Nephron progenitor cell (in vitro differentiated cells): ENCODE measurements at regions not wholly inside any gene's neighbourhood (a gene's known extent, or its start where the extent isn't known, plus 50 kb on each side); places are given as distances from the start of the nearest gene placed in this dataset.
"Not testable (repeated sequence)": the region's sequence is repeated elsewhere in the genome, so short reads cannot be mapped to it uniquely, and the experiment has no call there.

Source experiments
- DNase-seq: peaks from one replicate; pipeline ENCODE4 v3.0.0; 2021
- H3K27ac Mint-ChIP-seq: 2 replicates; pipeline ENCODE4 v1.8.0; 2021; ENCODE audit warnings: mild to moderate bottlenecking, moderate library complexity, mixed read lengths
- H3K27me3 Mint-ChIP-seq: 2 replicates; pipeline ENCODE4 v1.8.0; 2021; ENCODE audit warnings: mild to moderate bottlenecking, low read depth, mixed read lengths; ENCODE audit not compliant: poor library complexity
- H3K36me3 Mint-ChIP-seq: 2 replicates; pipeline ENCODE4 v1.8.0; 2021; ENCODE audit warnings: low read depth, mixed read lengths
- H3K4me1 Mint-ChIP-seq: 2 replicates; pipeline ENCODE4 v1.8.0; 2021; ENCODE audit warnings: mixed read lengths
- H3K4me3 Mint-ChIP-seq: 2 replicates; pipeline ENCODE4 v1.8.0; 2021; ENCODE audit warnings: mild to moderate bottlenecking, moderate library complexity, mixed read lengths
- H3K9me3 Mint-ChIP-seq: 2 replicates; pipeline ENCODE4 v1.8.0; 2021; ENCODE audit warnings: mild to moderate bottlenecking, moderate library complexity, mixed read lengths
- CTCF ChIP-seq: fragments of 200-600 bp; sonication (generic); IDR thresholded peaks from 2 replicates; pipeline ENCODE4 v1.5.0; 2021; ENCODE audit warnings: antibody characterized with exemption

DNA sequence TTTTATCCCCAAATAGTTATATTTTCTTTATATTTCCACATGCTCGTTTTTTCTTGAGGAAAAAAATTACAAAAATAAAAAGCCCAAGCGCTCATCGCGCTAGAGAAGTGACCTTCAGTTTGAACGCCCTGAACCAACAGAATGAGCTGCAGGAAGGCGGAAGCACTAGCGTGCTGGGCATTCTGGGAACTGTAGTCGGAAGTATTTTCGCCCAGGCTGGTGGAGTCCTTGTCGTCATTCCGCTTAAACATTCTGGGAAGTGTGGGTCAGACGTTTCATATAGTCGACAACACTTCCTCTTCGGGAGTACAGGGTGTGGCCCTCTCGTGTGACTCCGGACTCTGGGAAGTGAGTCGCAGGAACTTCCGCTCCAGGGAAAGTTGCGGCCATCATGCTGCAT, 692.4 kb upstream of the DEFB115 start:
- not testable (repeated sequence) for DNase-seq, H3K4me1 Mint-ChIP-seq, H3K27ac Mint-ChIP-seq, H3K27me3 Mint-ChIP-seq, H3K4me3 Mint-ChIP-seq, H3K36me3 Mint-ChIP-seq
- peaks cover 59% of the 10 kb centered on the region for H3K9me3 Mint-ChIP-seq

DNA sequence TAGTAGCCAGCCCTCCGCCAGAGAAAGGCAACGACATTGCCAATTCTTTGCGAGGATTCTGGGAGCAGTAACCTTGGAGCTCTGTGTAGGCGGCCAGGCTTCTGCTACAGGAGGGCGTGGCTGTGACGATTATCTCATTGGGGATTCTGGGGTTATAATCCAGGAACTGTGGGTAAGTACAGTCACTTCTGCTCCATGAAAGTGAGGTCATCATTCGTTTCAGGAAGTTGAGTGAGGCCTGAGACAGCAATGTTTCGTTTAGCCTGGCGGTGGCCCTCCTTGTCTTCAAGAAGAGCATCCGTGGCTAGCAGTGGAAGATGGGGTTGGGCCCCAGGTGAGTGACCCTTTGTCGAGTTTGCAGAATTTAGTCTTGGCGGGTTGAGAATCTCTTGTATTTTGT, 687.6 kb upstream of the DEFB115 start:
- not testable (repeated sequence) for H3K27me3 Mint-ChIP-seq, H3K4me3 Mint-ChIP-seq, H3K36me3 Mint-ChIP-seq, DNase-seq, H3K4me1 Mint-ChIP-seq, H3K27ac Mint-ChIP-seq
- H3K9me3 Mint-ChIP-seq: peaks cover 64% of the 10 kb centered on the region

DNA sequence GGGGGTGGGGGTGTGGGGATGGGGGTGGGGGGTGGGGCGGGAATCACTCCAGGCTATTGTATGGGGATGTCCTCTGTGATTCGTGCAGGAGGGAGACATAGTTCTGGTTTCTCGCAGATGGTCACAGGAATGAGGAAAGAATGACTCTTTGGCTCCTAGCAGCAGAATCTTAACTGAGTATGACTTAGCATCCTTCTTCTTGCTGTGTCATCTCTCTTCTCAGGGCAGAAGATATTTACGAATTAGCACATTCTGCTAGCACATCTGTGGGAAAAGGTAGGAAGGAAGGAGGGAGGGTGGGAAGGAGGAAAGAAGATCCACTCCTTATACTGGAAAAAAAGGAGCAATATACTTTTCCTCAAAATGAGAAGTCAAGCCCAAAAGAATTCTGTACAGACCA, 686.8 kb upstream of the DEFB115 start:
- H3K9me3 Mint-ChIP-seq: peaks cover 60% of the 10 kb centered on the region
- not testable (repeated sequence) for H3K36me3 Mint-ChIP-seq, H3K27me3 Mint-ChIP-seq, DNase-seq, H3K4me3 Mint-ChIP-seq, H3K4me1 Mint-ChIP-seq, H3K27ac Mint-ChIP-seq

DNA sequence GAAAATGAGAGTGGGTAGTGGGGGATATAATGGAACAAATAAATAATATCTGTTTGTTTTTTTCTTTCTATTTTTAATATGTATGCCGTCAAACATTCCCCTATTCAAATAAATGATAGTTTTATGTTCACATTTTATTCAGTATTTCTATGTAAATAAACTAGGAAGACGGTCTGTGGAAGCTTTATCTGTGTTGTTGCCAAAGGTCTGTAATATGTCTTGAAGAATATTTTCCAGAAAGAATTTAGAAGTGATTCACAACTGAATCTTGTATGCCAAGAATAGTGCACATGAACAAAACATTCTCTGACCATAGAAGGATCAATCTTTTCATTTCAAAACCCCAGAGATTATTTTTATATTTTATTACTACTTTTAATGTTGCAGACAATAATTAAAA, 683.1 kb upstream of the DEFB115 start:
- H3K9me3 Mint-ChIP-seq: peaks cover 64% of the 10 kb centered on the region
- not testable (repeated sequence) for DNase-seq, H3K4me1 Mint-ChIP-seq, H3K4me3 Mint-ChIP-seq, H3K27me3 Mint-ChIP-seq, H3K36me3 Mint-ChIP-seq, H3K27ac Mint-ChIP-seq

- peak overlapping the region; percentile 25 for H3K4me3 Mint-ChIP-seq
- DNase-seq, H3K27ac Mint-ChIP-seq, H3K36me3 Mint-ChIP-seq, H3K27me3 Mint-ChIP-seq, H3K4me1 Mint-ChIP-seq: not testable (repeated sequence)
- H3K9me3 Mint-ChIP-seq: peaks cover 57% of the 10 kb centered on the region
Observed at GRCh38 chr20:30579069-30579468, 678.4 kb upstream of the DEFB115 start.

DNA sequence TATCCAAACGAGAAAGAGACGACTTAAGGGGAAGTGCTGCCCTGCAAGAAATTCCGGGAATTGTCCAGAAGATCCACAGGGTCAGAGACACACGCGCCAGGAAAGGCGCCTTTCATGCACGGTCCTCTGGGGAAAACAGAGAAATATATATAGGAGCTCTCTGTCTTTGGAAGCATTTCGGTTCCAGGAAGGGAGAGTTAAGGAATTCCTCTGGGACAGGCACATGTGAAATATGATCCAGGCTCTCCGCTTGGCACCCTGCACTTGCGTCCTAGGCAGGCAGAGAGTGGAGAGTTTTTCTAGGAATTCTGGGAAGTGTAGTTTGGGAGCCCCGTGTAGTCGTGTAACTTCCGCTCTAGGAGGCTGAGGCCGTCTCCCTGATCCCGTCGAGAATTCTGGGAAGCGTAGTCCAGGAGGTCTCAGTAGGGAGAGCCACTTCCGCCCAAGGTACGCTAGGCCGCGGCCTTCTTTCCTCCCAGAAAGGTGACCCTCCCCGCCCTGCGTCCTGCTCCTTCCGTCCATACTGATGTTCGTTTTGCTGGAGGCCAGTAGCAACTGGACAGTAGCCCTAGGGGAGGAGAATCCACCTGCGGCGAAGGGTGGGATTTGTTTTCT, 677.5 kb upstream of the DEFB115 start:
- peaks cover 59% of the 10 kb centered on the region for H3K9me3 Mint-ChIP-seq
- H3K27ac Mint-ChIP-seq, H3K4me1 Mint-ChIP-seq, DNase-seq, H3K27me3 Mint-ChIP-seq, H3K36me3 Mint-ChIP-seq: not testable (repeated sequence)
- peak overlapping the region; percentile 64 for H3K4me3 Mint-ChIP-seq

DNA sequence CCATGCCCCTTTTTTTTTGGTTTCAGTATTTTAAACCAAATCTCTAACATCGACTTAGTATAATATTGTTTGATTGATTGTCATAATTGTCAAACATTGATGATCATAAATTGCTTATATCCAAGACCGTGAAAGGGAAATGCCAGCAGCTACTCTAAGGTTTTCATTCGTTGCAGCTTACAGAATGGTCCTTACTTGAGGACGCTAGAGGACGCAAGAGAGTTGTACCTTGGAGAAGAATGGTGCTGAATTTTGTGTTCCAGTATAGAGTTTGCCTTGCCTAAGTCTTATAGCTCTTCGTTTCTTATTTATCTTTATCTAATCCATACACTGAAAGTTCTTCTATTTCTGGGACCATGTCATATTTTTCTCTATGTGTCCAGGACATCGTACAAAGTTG, 675.6 kb upstream of the DEFB115 start:
- H3K9me3 Mint-ChIP-seq: peaks cover 56% of the 10 kb centered on the region
- H3K4me1 Mint-ChIP-seq, DNase-seq, H3K36me3 Mint-ChIP-seq, H3K27ac Mint-ChIP-seq, H3K4me3 Mint-ChIP-seq, H3K27me3 Mint-ChIP-seq: not testable (repeated sequence)

DNA sequence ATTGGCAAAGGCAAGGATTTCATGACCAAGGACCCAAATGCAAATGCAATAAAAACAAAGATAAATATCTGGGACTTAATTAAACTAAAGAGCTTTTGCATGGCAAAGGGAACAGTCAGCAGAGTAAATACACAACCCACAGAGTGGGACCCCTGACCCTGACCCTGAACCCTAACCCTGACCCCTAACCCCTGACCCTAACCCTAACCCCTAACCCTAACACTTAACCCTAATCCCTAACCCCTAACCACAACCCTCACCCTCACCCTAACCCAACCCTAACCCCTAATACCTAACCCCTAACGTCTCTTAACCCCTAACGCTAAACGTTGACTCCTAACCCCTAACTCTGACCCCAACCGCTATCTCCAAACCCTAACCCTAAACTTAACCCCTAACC, 673.1 kb upstream of the DEFB115 start:
- peaks cover 51% of the 10 kb centered on the region for H3K9me3 Mint-ChIP-seq
- H3K4me1 Mint-ChIP-seq, H3K4me3 Mint-ChIP-seq, H3K27ac Mint-ChIP-seq, DNase-seq, H3K36me3 Mint-ChIP-seq, H3K27me3 Mint-ChIP-seq: not testable (repeated sequence)

- not testable (repeated sequence) for H3K27ac Mint-ChIP-seq, H3K4me1 Mint-ChIP-seq, H3K27me3 Mint-ChIP-seq, DNase-seq, H3K36me3 Mint-ChIP-seq, H3K4me3 Mint-ChIP-seq
- peaks cover 50% of the 10 kb centered on the region for H3K9me3 Mint-ChIP-seq
Observed at GRCh38 chr20:30585244-30585796, 672.1 kb upstream of the DEFB115 start.

- not testable (repeated sequence) for H3K27me3 Mint-ChIP-seq, DNase-seq, H3K36me3 Mint-ChIP-seq, H3K27ac Mint-ChIP-seq, H3K4me1 Mint-ChIP-seq, H3K4me3 Mint-ChIP-seq
- H3K9me3 Mint-ChIP-seq: peaks cover 50% of the 10 kb centered on the region
Observed at GRCh38 chr20:30586178-30586577, 671.3 kb upstream of the DEFB115 start.

GRCh38 chr20:30593572-30593971, 663.9 kb upstream of the DEFB115 start:
- no peak overlapping the region for H3K27ac Mint-ChIP-seq
- no peak for DNase-seq
- no peaks in the 10 kb centered on the region for H3K4me1 Mint-ChIP-seq
- H3K4me3 Mint-ChIP-seq: no peak overlapping the region
- no peaks in the 10 kb centered on the region for H3K27me3 Mint-ChIP-seq
- H3K36me3 Mint-ChIP-seq: no peaks in the 10 kb centered on the region
- no peak for TF ChIP-seq CTCF
- peaks cover 33% of the 10 kb centered on the region for H3K9me3 Mint-ChIP-seq
